SK-N-SH treated with all-trans-retinoic acid at 6 μM for 48 hours (cell line): ENCODE measurements at regions not wholly inside any gene's neighbourhood (a gene's known extent, or its start where the extent isn't known, plus 50 kb on each side); places are given as distances from the start of the nearest gene placed in this dataset.

Experiments
- ATAC-seq: fragments of 200-7000 bp; cut with Tn5 transposase; 3 replicates; pipeline ENCODE4 v1.9.1; 2020; ENCODE audit warnings: mild to moderate bottlenecking, moderate library complexity
- ARNTL ChIP-seq: fragments of 450-650 bp; formaldehyde crosslinking; IDR thresholded peaks from 2 replicates; pipeline ENCODE4 v1.5.0; 2020; ENCODE audit warnings: low read depth, mild to moderate bottlenecking, moderate library complexity, borderline replicate concordance
- BACH2 ChIP-seq: fragments of 250-450 bp; sonication (Bioruptor Pico); IDR thresholded peaks from 2 replicates; pipeline ENCODE4 v1.9.0; 2021; ENCODE audit warnings: mild to moderate bottlenecking, borderline replicate concordance
- CSDC2 ChIP-seq: fragments of 250-450 bp; sonication (Bioruptor Pico); IDR thresholded peaks from 2 replicates; pipeline ENCODE4 v1.5.0; 2020; ENCODE audit warnings: mild to moderate bottlenecking, moderate library complexity
- CSRNP3 ChIP-seq: fragments of 250-450 bp; sonication (Bioruptor Pico); IDR thresholded peaks from 2 replicates; pipeline ENCODE4 v1.5.1; 2021; ENCODE audit warnings: mild to moderate bottlenecking, moderate library complexity
- ESRRG ChIP-seq: fragments of 250-450 bp; sonication (Bioruptor Pico); IDR thresholded peaks from 2 replicates; pipeline ENCODE4 v1.6.1; 2021; ENCODE audit warnings: mild to moderate bottlenecking
- GLIS3 ChIP-seq: fragments of 250-450 bp; sonication (Bioruptor Pico); IDR thresholded peaks from 2 replicates; pipeline ENCODE4 v1.5.0; 2020; ENCODE audit warnings: mild to moderate bottlenecking, moderate library complexity
- OSR1 ChIP-seq: fragments of 250-450 bp; sonication (Bioruptor Pico); IDR thresholded peaks from 2 replicates; pipeline ENCODE4 v1.8.0; 2022; ENCODE audit warnings: moderate library complexity, mild to moderate bottlenecking, inconsistent platforms
- PPARA ChIP-seq: fragments of 250-450 bp; sonication (Bioruptor Pico); IDR thresholded peaks from 2 replicates; pipeline ENCODE4 v1.5.0; 2020; ENCODE audit warnings: mild to moderate bottlenecking, borderline replicate concordance
- RARB ChIP-seq: fragments of 250-450 bp; sonication (Bioruptor Pico); IDR thresholded peaks from 2 replicates; pipeline ENCODE4 v1.8.0; 2021; ENCODE audit warnings: mild to moderate bottlenecking, moderate library complexity
- SNAI2 ChIP-seq: fragments of 250-450 bp; sonication (Bioruptor Pico); IDR thresholded peaks from 2 replicates; pipeline ENCODE4 v1.5.0; 2020; ENCODE audit warnings: mild to moderate bottlenecking, moderate library complexity
- TOX ChIP-seq: fragments of 250-450 bp; sonication (Bioruptor Pico); IDR thresholded peaks from 2 replicates; pipeline ENCODE4 v1.8.0; 2021; ENCODE audit warnings: mild to moderate bottlenecking, moderate library complexity, borderline replicate concordance
- ZC3H10 ChIP-seq: fragments of 250-450 bp; sonication (Bioruptor Pico); IDR thresholded peaks from 2 replicates; pipeline ENCODE4 v1.5.1; 2021; ENCODE audit warnings: mild to moderate bottlenecking, moderate library complexity
- ZFP3 ChIP-seq: fragments of 250-450 bp; sonication (Bioruptor Pico); IDR thresholded peaks from 2 replicates; pipeline ENCODE4 v1.5.0; 2020; ENCODE audit warnings: mild to moderate bottlenecking, moderate library complexity
- ZFP30 ChIP-seq: fragments of 450-650 bp; formaldehyde crosslinking; IDR thresholded peaks from 2 replicates; pipeline ENCODE4 v1.5.0; 2022; ENCODE audit warnings: mild to moderate bottlenecking, moderate library complexity
- ZNF565 ChIP-seq: fragments of 450-650 bp; formaldehyde crosslinking; conservative IDR thresholded peaks from 2 replicates; pipeline ENCODE4 v1.5.0; 2020; ENCODE audit warnings: low read depth, mild to moderate bottlenecking, moderate library complexity
- ZNF70 ChIP-seq: fragments of 450-650 bp; formaldehyde crosslinking; IDR thresholded peaks from 2 replicates; pipeline ENCODE4 v1.5.0; 2020; ENCODE audit warnings: mild to moderate bottlenecking, moderate library complexity
- ZNF8 ChIP-seq: fragments of 450-650 bp; formaldehyde crosslinking; IDR thresholded peaks from 2 replicates; pipeline ENCODE4 v1.5.0; 2020; ENCODE audit warnings: mild to moderate bottlenecking, moderate library complexity
- TF ChIP-seq, protein P1 (sequence below): fragments of 250-450 bp; sonication (Bioruptor Pico); IDR thresholded peaks from 2 replicates; pipeline ENCODE4 v1.8.0; 2020; ENCODE audit warnings: mild to moderate bottlenecking, moderate library complexity, borderline replicate concordance
- TF ChIP-seq, protein P2 (sequence below): fragments of 250-450 bp; sonication (Bioruptor Pico); IDR thresholded peaks from 2 replicates; pipeline ENCODE4 v1.8.0; 2021; ENCODE audit warnings: low read depth, mild to moderate bottlenecking, moderate library complexity, borderline replicate concordance
- TF ChIP-seq, protein P3 (sequence below): fragments of 250-450 bp; sonication (Bioruptor Pico); IDR thresholded peaks from 2 replicates; pipeline ENCODE4 v1.5.0; 2020; ENCODE audit warnings: mild to moderate bottlenecking, moderate library complexity
- TF ChIP-seq, protein P4 (sequence below): fragments of 250-450 bp; sonication (Bioruptor Pico); IDR thresholded peaks from 2 replicates; pipeline ENCODE4 v1.5.1; 2020; ENCODE audit warnings: low read depth, mild to moderate bottlenecking, moderate library complexity

DNA sequence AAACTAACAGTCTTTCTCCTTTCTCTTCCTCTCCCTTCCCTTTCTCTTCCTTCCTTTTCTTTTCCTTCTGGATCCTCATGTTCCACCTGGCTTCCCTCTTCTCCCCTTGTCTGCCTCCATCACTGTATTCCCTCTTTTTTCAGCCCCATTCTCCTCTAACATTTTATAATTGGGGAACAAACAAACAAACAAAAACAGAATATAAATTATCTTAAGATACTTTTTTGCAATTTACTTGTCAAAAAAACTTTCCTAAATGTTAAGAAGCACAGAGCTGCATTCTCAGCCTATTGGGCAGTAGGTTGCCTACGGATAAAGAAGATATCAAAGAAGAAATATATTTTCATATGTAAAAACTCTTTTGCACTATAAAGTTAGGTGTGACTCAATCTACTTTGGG, 1382.2 kb upstream of the MIR17HG start:
- TF ChIP-seq, protein P1, sequence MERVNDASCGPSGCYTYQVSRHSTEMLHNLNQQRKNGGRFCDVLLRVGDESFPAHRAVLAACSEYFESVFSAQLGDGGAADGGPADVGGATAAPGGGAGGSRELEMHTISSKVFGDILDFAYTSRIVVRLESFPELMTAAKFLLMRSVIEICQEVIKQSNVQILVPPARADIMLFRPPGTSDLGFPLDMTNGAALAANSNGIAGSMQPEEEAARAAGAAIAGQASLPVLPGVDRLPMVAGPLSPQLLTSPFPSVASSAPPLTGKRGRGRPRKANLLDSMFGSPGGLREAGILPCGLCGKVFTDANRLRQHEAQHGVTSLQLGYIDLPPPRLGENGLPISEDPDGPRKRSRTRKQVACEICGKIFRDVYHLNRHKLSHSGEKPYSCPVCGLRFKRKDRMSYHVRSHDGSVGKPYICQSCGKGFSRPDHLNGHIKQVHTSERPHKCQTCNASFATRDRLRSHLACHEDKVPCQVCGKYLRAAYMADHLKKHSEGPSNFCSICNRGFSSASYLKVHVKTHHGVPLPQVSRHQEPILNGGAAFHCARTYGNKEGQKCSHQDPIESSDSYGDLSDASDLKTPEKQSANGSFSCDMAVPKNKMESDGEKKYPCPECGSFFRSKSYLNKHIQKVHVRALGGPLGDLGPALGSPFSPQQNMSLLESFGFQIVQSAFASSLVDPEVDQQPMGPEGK (CRISPR knock-in tag): no peak
- no peak for TF ChIP-seq RARB
- no peak for TF ChIP-seq CSRNP3 (CRISPR knock-in tag)
- TF ChIP-seq, protein P2, sequence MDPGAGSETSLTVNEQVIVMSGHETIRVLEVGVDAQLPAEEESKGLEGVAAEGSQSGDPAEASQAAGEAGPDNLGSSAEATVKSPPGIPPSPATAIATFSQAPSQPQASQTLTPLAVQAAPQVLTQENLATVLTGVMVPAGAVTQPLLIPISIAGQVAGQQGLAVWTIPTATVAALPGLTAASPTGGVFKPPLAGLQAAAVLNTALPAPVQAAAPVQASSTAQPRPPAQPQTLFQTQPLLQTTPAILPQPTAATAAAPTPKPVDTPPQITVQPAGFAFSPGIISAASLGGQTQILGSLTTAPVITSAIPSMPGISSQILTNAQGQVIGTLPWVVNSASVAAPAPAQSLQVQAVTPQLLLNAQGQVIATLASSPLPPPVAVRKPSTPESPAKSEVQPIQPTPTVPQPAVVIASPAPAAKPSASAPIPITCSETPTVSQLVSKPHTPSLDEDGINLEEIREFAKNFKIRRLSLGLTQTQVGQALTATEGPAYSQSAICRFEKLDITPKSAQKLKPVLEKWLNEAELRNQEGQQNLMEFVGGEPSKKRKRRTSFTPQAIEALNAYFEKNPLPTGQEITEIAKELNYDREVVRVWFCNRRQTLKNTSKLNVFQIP: no peak
- no peak for TF ChIP-seq ZC3H10 (CRISPR knock-in tag)
- TF ChIP-seq PPARA (CRISPR knock-in tag): no peak
- TF ChIP-seq OSR1 (CRISPR knock-in tag): no peak
- TF ChIP-seq ARNTL: no peak
- TF ChIP-seq, protein P3, sequence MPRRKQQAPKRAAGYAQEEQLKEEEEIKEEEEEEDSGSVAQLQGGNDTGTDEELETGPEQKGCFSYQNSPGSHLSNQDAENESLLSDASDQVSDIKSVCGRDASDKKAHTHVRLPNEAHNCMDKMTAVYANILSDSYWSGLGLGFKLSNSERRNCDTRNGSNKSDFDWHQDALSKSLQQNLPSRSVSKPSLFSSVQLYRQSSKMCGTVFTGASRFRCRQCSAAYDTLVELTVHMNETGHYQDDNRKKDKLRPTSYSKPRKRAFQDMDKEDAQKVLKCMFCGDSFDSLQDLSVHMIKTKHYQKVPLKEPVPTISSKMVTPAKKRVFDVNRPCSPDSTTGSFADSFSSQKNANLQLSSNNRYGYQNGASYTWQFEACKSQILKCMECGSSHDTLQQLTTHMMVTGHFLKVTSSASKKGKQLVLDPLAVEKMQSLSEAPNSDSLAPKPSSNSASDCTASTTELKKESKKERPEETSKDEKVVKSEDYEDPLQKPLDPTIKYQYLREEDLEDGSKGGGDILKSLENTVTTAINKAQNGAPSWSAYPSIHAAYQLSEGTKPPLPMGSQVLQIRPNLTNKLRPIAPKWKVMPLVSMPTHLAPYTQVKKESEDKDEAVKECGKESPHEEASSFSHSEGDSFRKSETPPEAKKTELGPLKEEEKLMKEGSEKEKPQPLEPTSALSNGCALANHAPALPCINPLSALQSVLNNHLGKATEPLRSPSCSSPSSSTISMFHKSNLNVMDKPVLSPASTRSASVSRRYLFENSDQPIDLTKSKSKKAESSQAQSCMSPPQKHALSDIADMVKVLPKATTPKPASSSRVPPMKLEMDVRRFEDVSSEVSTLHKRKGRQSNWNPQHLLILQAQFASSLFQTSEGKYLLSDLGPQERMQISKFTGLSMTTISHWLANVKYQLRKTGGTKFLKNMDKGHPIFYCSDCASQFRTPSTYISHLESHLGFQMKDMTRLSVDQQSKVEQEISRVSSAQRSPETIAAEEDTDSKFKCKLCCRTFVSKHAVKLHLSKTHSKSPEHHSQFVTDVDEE (CRISPR knock-in tag): no peak
- no peak for TF ChIP-seq ZNF565 (CRISPR knock-in tag)
- no peak for TF ChIP-seq BACH2 (CRISPR knock-in tag)
- TF ChIP-seq SNAI2 (CRISPR knock-in tag): no peak
- no peak for TF ChIP-seq TOX (CRISPR knock-in tag)
- no peak for TF ChIP-seq ZFP30 (CRISPR knock-in tag)
- no peak for ATAC-seq

- ATAC-seq: no peak
- TF ChIP-seq, protein P2: no peak
- TF ChIP-seq BACH2 (CRISPR knock-in tag) (no peak), ESRRG (CRISPR knock-in tag) (no peak), TOX (CRISPR knock-in tag) (no peak), ZC3H10 (CRISPR knock-in tag) (no peak), SNAI2 (CRISPR knock-in tag) (no peak), CSRNP3 (CRISPR knock-in tag) (no peak), OSR1 (CRISPR knock-in tag) (no peak), ZNF70 (CRISPR knock-in tag) (no peak), CSDC2 (CRISPR knock-in tag) (no peak), ZNF8 (CRISPR knock-in tag) (no peak), ZNF565 (CRISPR knock-in tag) (no peak), GLIS3 (CRISPR knock-in tag) (no peak), ZFP3 (CRISPR knock-in tag) (no peak), ARNTL (no peak)
- TF ChIP-seq, protein P4, sequence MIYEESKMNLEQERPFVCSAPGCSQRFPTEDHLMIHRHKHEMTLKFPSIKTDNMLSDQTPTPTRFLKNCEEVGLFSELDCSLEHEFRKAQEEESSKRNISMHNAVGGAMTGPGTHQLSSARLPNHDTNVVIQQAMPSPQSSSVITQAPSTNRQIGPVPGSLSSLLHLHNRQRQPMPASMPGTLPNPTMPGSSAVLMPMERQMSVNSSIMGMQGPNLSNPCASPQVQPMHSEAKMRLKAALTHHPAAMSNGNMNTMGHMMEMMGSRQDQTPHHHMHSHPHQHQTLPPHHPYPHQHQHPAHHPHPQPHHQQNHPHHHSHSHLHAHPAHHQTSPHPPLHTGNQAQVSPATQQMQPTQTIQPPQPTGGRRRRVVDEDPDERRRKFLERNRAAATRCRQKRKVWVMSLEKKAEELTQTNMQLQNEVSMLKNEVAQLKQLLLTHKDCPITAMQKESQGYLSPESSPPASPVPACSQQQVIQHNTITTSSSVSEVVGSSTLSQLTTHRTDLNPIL: no peak
- TF ChIP-seq, protein P1 (CRISPR knock-in tag): no peak
- TF ChIP-seq, protein P3 (CRISPR knock-in tag): no peak
- TF ChIP-seq, all 23 proteins: peak for 0
These were observed 1381.0 kb upstream of the MIR17HG start for GRCh38 chr13:89966524-89966923.
